Right lobe of liver (tissue), 4 donors: ENCODE measurements at regions not wholly inside any gene's neighbourhood (a gene's known extent, or its start where the extent isn't known, plus 50 kb on each side); places are given as distances from the start of the nearest gene placed in this dataset.

Source experiments
- CTCF ChIP-seq, 4 donors: fragments of 200-600 bp in 3 of 4; fragments of 450-650 bp in 1 of 4; IDR thresholded peaks; one replicate each; pipeline versions ENCODE4 v1.5.1 to v1.8.0; 2016 to 2022; ENCODE audit warnings: antibody characterized with exemption in 4 of 4, mild to moderate bottlenecking in 2 of 4
- POLR2A ChIP-seq: fragments of 450-650 bp; IDR thresholded peaks from one replicate; pipeline ENCODE4 v1.6.1; 2017; ENCODE audit warnings: antibody characterized with exemption, mild to moderate bottlenecking
- donor health status: DM: no; HTN: no; CAD: no.
- donor health status: DM: no; HTN: no; CAD: no.
- donor health status: DM: no; HTN: yes; CAD: no.

DNA sequence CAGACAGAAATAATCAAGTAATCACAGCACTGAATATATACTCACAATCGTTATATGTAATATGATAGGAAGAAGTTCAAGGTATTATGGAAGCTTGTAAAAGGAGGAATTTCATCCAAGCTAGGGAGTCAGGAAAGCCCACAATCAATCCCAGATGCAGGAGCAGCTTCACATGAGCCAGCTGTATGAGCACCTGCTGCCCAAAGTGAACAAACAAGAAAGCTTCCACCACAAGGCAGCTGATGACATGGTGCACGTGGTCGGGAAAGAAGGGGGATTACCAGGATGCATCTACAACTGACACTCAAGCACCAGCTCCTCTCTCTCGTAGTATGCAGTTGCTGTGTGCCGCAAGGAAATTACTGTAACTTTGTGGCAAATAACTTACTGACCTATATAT lies 225.2 kb downstream of the XPNPEP1 start:
- TF ChIP-seq CTCF (IDR thresholded peaks at IDR 0.05) (no peak), POLR2A (no peak)
